HG03135 (cell line): ENCODE measurements at regions not wholly inside any gene's neighbourhood (a gene's known extent, or its start where the extent isn't known, plus 50 kb on each side); places are given as distances from the start of the nearest gene placed in this dataset.

Experiments used
- ATAC-seq: cut with Tn5 transposase; IDR thresholded peaks from one replicate; pipeline ENCODE4 v1.9.1; 2021; ENCODE audit warnings: mild to moderate bottlenecking, moderate library complexity; ENCODE audit not compliant: unreplicated experiment

- no peak for ATAC-seq
These were observed 316.1 kb upstream of the TPM1 start for GRCh38 chr15:62726461-62726860.

GRCh38 chr15:62727501-62727900, 315.0 kb upstream of the TPM1 start:
- no peak for ATAC-seq

GRCh38 chr15:62730825-62731224, 311.7 kb upstream of the TPM1 start:
- no peak for ATAC-seq

GRCh38 chr15:62732078-62732477, 310.5 kb upstream of the TPM1 start:
- ATAC-seq: no peak

- ATAC-seq: no peak
These were observed 307.8 kb upstream of the TPM1 start for GRCh38 chr15:62734706-62735105.

- no peak for ATAC-seq
These were observed 305.8 kb upstream of the TPM1 start for GRCh38 chr15:62736756-62737155.

GRCh38 chr15:62737551-62737950, 305.0 kb upstream of the TPM1 start:
- ATAC-seq: no peak

GRCh38 chr15:62739082-62739481, 303.5 kb upstream of the TPM1 start:
- no peak for ATAC-seq

GRCh38 chr15:62739507-62739906, 303.0 kb upstream of the TPM1 start:
- no peak for ATAC-seq

- ATAC-seq: no peak
These were observed 302.2 kb upstream of the TPM1 start for GRCh38 chr15:62740141-62741004.

GRCh38 chr15:62741106-62741505, 301.4 kb upstream of the TPM1 start:
- no peak for ATAC-seq

- ATAC-seq: no peak
These were observed 300.0 kb upstream of the TPM1 start for GRCh38 chr15:62742409-62743171.

- no peak for ATAC-seq
These were observed 296.8 kb upstream of the TPM1 start for GRCh38 chr15:62745621-62746225.

- no peak for ATAC-seq
These were observed 294.4 kb upstream of the TPM1 start for GRCh38 chr15:62748196-62748595.

- ATAC-seq: no peak
These were observed 293.3 kb upstream of the TPM1 start for GRCh38 chr15:62749036-62749815.

- no peak for ATAC-seq
These were observed 292.1 kb upstream of the TPM1 start for GRCh38 chr15:62750471-62750870.

- ATAC-seq: no peak
These were observed 289.7 kb upstream of the TPM1 start for GRCh38 chr15:62752657-62753517.

GRCh38 chr15:62753518-62754221, 288.9 kb upstream of the TPM1 start:
- ATAC-seq: no peak

- ATAC-seq: no peak
These were observed 286.1 kb upstream of the TPM1 start for GRCh38 chr15:62756326-62756994.
